SK-N-MC (cell line): ENCODE measurements at regions not wholly inside any gene's neighbourhood (a gene's known extent, or its start where the extent isn't known, plus 50 kb on each side); places are given as distances from the start of the nearest gene placed in this dataset.

Source experiments
- EZH2 ChIP-seq: fragments of 200-600 bp; sonication (generic); IDR thresholded peaks from one replicate; pipeline ENCODE4 v1.6.1; 2017; ENCODE audit warnings: antibody characterized with exemption
- POLR2AphosphoS5 ChIP-seq: IDR thresholded peaks from 2 replicates; pipeline ENCODE4 v1.6.1; 2012; ENCODE audit warnings: mild to moderate bottlenecking, low read depth, low read length, borderline replicate concordance

- TF ChIP-seq POLR2AphosphoS5 (no peak), EZH2 (no peak)
Measured at GRCh38 chr20:50445354-50446151, 64.6 kb upstream of the PTPN1 start.
